PC-3 (cell line): ENCODE measurements at regions not wholly inside any gene's neighbourhood (a gene's known extent, or its start where the extent isn't known, plus 50 kb on each side); places are given as distances from the start of the nearest gene placed in this dataset.

ENCODE experiments used
- CTCF ChIP-seq: fragments of 300-600 bp; sonication (generic); conservative IDR thresholded peaks from 2 replicates; pipeline ENCODE4 v1.5.1; 2017; ENCODE audit warnings: antibody characterized with exemption, low read depth, mild to moderate bottlenecking, low read length
- EZH2 ChIP-seq: fragments of 300-600 bp; sonication (generic); IDR thresholded peaks from one replicate; pipeline ENCODE4 v1.6.1; 2017; ENCODE audit warnings: antibody characterized with exemption, mild to moderate bottlenecking, low read length; ENCODE audit not compliant: unreplicated experiment
- EZH2phosphoT487 ChIP-seq: fragments of 300-600 bp; sonication (generic); IDR thresholded peaks from 2 replicates; pipeline ENCODE4 v1.6.1; 2018; ENCODE audit warnings: mild to moderate bottlenecking, antibody characterized with exemption, low read length, borderline replicate concordance

GRCh38 chr17:22217135-22217534 is 524.8 kb downstream of the KCNJ18 start:
- TF ChIP-seq EZH2phosphoT487 (no peak), CTCF (no peak), EZH2 (no peak)
